Tibial artery (tissue), 4 donors: ENCODE measurements at regions not wholly inside any gene's neighbourhood (a gene's known extent, or its start where the extent isn't known, plus 50 kb on each side); places are given as distances from the start of the nearest gene placed in this dataset.

Experiments used
- DNase-seq, 2 donors: peaks; one replicate each; pipeline ENCODE4 v3.0.0-alpha.2; 2019
- H3K27ac ChIP-seq, 2 donors: fragments of 200-600 bp; sonication (generic) in 1 of 2; 1 replicate in 1 of 2; 2 replicates in 1 of 2; pipeline ENCODE4 v1.5.1; 2018 to 2019; ENCODE audit warnings: mild to moderate bottlenecking in 1 of 2
- H3K27me3 ChIP-seq, 2 donors: fragments of 200-600 bp; sonication (generic) in 1 of 2; one replicate each; pipeline versions ENCODE4 v1.5.1 to v1.6.0; 2016 to 2019
- H3K36me3 ChIP-seq, 3 donors: fragments of 200-600 bp; sonication (generic) in 2 of 3; one replicate each; pipeline ENCODE4 v1.5.1; 2016 to 2019; ENCODE audit warnings: mild to moderate bottlenecking in 2 of 3
- H3K4me1 ChIP-seq, 4 donors: fragments of 200-600 bp; sonication (generic) in 2 of 4; 1 replicate in 3 of 4; 2 replicates in 1 of 4; pipeline ENCODE4 v1.5.1; 2016 to 2019
- H3K4me3 ChIP-seq, 2 donors: fragments of 200-600 bp; sonication (generic) in 1 of 2; 1 replicate in 1 of 2; 2 replicates in 1 of 2; pipeline ENCODE4 v1.5.1; 2018 to 2019; ENCODE audit warnings: mild to moderate bottlenecking in 2 of 2
- H3K9me3 ChIP-seq, 3 donors: fragments of 200-600 bp; sonication (generic) in 1 of 3; one replicate each; pipeline ENCODE4 v1.5.1; 2016 to 2019
- intact Hi-C: fragments of 100-400 bp; cut with DNase I; formaldehyde crosslinking; loops from one replicate; pipeline ENCODE4 v1.15.0; 2023; ENCODE audit warnings: low total_unique reads
- TF ChIP-seq, protein P1 (sequence below), 2 experiments: fragments of 200-600 bp in 1 of 2; fragments of 450-650 bp in 1 of 2; IDR thresholded peaks; one replicate each; pipeline ENCODE4 v1.5.1; 2017 to 2019; ENCODE audit warnings: antibody characterized with exemption in 2 of 2, mild to moderate bottlenecking in 1 of 2, moderate library complexity in 1 of 2

GRCh38 chr2:56012221-56012765 lies 88.7 kb upstream of the EFEMP1 start:
- Histone ChIP-seq H3K36me3 (no peaks in the 10 kb centered on the region), H3K27ac (no peak overlapping the region), H3K4me3 (no peak overlapping the region), H3K9me3 (no peaks in the 10 kb centered on the region), H3K27me3 (no peaks in the 10 kb centered on the region), H3K4me1 (peaks cover 0 to 17% (median 5%) of the 10 kb centered on the region in 4 donors)
- intact Hi-C loops, result loop anchor here (5.0 kb wide), 2 partner anchors 235 to 295 kb away; no protein-coding TSS in a partner anchor
- no peak for DNase-seq
- TF ChIP-seq, protein P1, sequence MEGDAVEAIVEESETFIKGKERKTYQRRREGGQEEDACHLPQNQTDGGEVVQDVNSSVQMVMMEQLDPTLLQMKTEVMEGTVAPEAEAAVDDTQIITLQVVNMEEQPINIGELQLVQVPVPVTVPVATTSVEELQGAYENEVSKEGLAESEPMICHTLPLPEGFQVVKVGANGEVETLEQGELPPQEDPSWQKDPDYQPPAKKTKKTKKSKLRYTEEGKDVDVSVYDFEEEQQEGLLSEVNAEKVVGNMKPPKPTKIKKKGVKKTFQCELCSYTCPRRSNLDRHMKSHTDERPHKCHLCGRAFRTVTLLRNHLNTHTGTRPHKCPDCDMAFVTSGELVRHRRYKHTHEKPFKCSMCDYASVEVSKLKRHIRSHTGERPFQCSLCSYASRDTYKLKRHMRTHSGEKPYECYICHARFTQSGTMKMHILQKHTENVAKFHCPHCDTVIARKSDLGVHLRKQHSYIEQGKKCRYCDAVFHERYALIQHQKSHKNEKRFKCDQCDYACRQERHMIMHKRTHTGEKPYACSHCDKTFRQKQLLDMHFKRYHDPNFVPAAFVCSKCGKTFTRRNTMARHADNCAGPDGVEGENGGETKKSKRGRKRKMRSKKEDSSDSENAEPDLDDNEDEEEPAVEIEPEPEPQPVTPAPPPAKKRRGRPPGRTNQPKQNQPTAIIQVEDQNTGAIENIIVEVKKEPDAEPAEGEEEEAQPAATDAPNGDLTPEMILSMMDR (IDR thresholded peaks at IDR 0.05), result no peak

DNA sequence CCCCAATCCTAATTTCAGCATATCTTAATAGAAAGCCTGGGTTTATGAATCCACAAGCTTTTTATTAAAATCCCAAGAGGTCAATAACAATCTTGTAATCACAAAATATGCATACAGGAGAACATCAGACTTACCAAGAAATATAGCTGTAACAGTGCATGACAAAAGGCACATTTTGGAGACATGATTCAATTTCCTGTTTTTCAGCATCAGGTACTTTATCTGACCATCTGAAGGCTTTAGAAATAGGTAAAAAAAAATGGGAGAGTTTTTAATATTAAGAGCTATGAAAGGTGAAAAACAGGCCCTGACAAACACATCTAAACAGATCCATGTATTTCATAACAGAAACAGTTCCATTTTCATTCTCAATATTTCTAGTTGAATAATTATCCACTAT lies 89.9 kb upstream of the EFEMP1 start:
- Histone ChIP-seq H3K4me1 (peaks cover 0 to 17% (median 5%) of the 10 kb centered on the region in 4 donors), H3K4me3 (no peak overlapping the region), H3K27me3 (no peaks in the 10 kb centered on the region), H3K27ac (no peak overlapping the region), H3K36me3 (no peaks in the 10 kb centered on the region), H3K9me3 (no peaks in the 10 kb centered on the region)
- intact Hi-C loops, result loop anchor here (5.0 kb wide), 2 partner anchors 236 to 296 kb away; no protein-coding TSS in a partner anchor
- TF ChIP-seq, protein P1 (IDR thresholded peaks at IDR 0.05), result no peak
- DNase-seq, result no peak

DNA sequence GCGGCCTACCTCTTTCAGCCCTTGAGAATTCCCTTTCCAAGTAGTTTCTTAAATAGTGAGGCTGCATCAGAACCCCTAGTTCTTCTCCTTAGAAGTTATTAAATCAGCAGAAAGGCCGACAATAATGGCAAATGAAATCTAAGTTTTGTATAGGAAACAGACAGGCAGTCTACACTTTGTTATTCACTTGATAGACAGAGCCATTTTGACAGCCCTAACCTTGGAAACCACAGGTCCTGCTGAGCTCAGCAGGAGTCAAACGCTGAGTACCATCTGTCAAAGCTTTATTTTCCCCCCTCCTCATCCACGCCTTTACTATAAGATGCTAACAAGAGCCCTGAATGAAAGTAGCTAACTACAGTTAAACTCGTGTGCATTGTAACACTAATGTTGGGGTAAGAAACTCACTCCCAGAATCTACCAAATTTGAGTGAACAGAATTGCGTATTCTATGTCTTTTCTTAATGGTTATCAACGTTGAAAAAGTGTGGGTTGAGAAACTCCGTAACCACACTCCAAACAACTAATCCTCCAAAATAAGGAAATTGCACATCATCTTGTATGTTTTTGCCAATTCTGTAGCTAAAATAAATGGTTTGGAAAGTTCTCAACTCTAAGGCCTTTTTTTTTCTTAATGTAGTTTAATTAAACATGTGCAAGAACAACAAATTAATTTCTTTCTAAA lies 90.6 kb upstream of the EFEMP1 start:
- Histone ChIP-seq H3K27me3 (no peaks in the 10 kb centered on the region), H3K4me3 (no peak overlapping the region), H3K36me3 (no peaks in the 10 kb centered on the region), H3K4me1 (peaks cover 0 to 10% (median 2%) of the 10 kb centered on the region in 4 donors), H3K27ac (no peak overlapping the region), H3K9me3 (no peaks in the 10 kb centered on the region)
- DNase-seq, result no peak
- intact Hi-C loops, result loop anchor here (5.0 kb wide), 2 partner anchors 237 to 297 kb away; no protein-coding TSS in a partner anchor
- TF ChIP-seq, protein P1 (IDR thresholded peaks at IDR 0.05), result no peak

GRCh38 chr2:56015711-56016115 lies 92.1 kb upstream of the EFEMP1 start:
- DNase-seq, result no peak
- Histone ChIP-seq H3K27me3 (no peaks in the 10 kb centered on the region), H3K4me3 (no peak overlapping the region), H3K9me3 (no peaks in the 10 kb centered on the region), H3K4me1 (peaks cover 0 to 5% (median 0%) of the 10 kb centered on the region in 4 donors), H3K27ac (no peak overlapping the region), H3K36me3 (no peaks in the 10 kb centered on the region)
- intact Hi-C loops, result no loop called here
- TF ChIP-seq, protein P1 (IDR thresholded peaks at IDR 0.05), result no peak

GRCh38 chr2:56017784-56018183 lies 94.2 kb upstream of the EFEMP1 start:
- no peak overlapping the region for H3K4me3 ChIP-seq
- DNase-seq, result no peak
- intact Hi-C loops, result no loop called here
- H3K27me3 ChIP-seq, result no peaks in the 10 kb centered on the region
- TF ChIP-seq, protein P1 (IDR thresholded peaks at IDR 0.05), result no peak
- H3K9me3 ChIP-seq, result no peaks in the 10 kb centered on the region
- H3K4me1 ChIP-seq, result peaks cover 0 to 5% (median 0%) of the 10 kb centered on the region in 4 donors
- no peak overlapping the region for H3K27ac ChIP-seq
- no peaks in the 10 kb centered on the region for H3K36me3 ChIP-seq
